Left ventricle myocardium inferior (tissue), 1 donor: ENCODE measurements at regions not wholly inside any gene's neighbourhood (a gene's known extent, or its start where the extent isn't known, plus 50 kb on each side); places are given as distances from the start of the nearest gene placed in this dataset.
A peak's percentile ranks its signal among the peaks of the same experiment; 100 is the strongest.

Source experiments
- DNase-seq: peaks from one replicate; pipeline ENCODE4 v3.0.0-alpha.2; 2020
- H3K27ac ChIP-seq: fragments of 200-600 bp; replicated peaks from 2 replicates; pipeline ENCODE4 v1.8.0; 2021
- H3K27me3 ChIP-seq: fragments of 200-600 bp; 2 replicates; pipeline ENCODE4 v1.8.0; 2021; ENCODE audit warnings: low read depth
- H3K36me3 ChIP-seq: fragments of 200-600 bp; 2 replicates; pipeline ENCODE4 v1.8.0; 2021
- H3K4me1 ChIP-seq: fragments of 200-600 bp; 2 replicates; pipeline ENCODE4 v1.8.0; 2021
- H3K4me3 ChIP-seq: fragments of 200-600 bp; 2 replicates; pipeline ENCODE4 v1.8.0; 2021; ENCODE audit warnings: mild to moderate bottlenecking, moderate library complexity
- H3K9me3 ChIP-seq: fragments of 200-600 bp; replicated peaks from 2 replicates; pipeline ENCODE4 v1.8.0; 2021
- CTCF ChIP-seq: fragments of 200-600 bp; IDR thresholded peaks from 2 replicates; pipeline ENCODE4 v1.8.0; 2021; ENCODE audit warnings: antibody characterized with exemption, mild to moderate bottlenecking, borderline replicate concordance
- intact Hi-C: fragments of 100-400 bp; cut with micrococcal nuclease; formaldehyde crosslinking; loops from one replicate; pipeline ENCODE4 v1.11.0; 2022
- donor health status: DM: no; HTN: yes; CAD: no; lungs with severe emphysema.

DNA sequence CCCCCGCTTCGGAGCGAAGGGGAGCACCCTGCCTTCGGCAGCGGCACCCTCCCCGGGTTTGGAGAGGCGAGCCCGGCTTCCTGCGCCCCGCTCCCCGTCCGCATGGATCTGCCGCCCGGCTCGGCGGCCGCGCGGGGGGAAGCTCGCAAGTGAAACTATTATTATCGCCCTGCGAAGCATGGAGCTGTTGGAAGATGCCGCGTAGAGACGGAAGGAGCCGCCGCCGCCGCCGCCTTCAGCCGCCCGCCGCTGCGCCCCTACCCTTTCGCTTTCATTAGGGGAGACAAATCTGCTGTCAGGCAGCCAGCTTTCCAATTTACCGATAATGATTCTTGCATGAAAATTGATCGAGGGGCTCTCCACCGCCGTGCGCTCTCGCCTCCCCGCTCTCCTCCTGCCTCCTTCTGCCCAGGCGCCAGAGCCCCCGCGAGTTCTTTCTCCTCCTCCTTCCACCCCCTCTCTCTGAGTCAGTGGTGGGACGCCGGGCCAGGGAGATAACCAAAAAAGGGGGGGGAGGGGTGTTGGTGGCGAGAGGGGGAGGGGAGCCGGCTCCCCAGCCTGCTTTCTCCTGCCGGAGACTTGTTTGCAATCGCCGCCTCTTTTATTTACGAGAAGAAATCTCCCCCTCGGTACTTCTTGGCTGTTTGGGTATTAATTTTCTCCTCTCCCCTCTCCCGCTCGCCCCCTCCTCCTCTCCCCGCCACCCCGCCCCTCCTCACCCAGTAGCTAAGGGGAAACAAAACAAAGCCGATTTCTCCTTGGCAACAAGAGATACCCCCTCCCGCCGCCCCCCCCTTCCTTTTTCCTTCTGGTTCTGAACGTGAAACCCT, 58.0 kb upstream of the GSE1 start:
- intact Hi-C loops, result no loop called here
- Histone ChIP-seq H3K27ac (peak overlapping the region; percentile 95), H3K27me3 (no peaks in the 10 kb centered on the region), H3K4me3 (peak overlapping the region; percentile 93), H3K9me3 (no peaks in the 10 kb centered on the region), H3K4me1 (peaks cover 80% of the 10 kb centered on the region), H3K36me3 (no peaks in the 10 kb centered on the region)
- peak; percentile 64 for DNase-seq
- no peak for TF ChIP-seq CTCF

GRCh38 chr16:85555719-85556455, 57.2 kb upstream of the GSE1 start:
- Histone ChIP-seq H3K4me1 (peaks cover 80% of the 10 kb centered on the region), H3K4me3 (peak overlapping the region; percentile 93), H3K36me3 (no peaks in the 10 kb centered on the region), H3K27me3 (no peaks in the 10 kb centered on the region), H3K27ac (peak overlapping the region; percentile 95), H3K9me3 (no peaks in the 10 kb centered on the region)
- intact Hi-C loops, result no loop called here
- no peak for DNase-seq
- TF ChIP-seq CTCF, result no peak

DNA sequence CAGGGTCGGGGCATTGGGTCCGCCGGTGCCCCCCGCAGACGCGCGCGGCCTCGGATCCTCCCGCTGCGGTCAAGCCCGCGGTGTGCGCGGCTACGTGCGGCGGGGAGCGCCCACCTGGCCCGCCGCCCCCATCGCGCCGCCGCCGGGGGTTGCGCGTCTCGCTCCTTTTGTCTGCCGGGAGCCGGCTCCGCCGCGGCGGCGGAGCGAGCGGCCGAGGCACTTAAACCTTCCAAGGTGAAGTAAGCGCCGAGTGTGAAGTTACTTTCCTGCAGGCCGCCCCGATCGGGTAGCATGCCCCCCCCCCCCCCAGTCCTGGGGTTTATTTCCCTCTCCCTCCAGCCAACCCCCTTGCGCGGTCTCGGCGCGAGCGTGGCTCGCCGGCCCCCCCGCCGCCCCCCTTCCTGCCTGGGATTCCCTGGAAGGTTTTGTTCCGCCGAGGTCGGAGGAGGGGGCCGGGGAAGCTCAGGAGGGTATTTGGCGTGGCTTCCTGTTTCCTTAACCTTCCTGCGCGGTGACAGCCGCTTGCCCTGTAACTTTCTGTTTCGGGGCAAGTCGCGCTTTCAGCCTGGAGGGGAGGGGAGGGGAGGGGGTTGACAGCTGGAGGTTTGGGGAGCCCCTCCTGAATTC, 56.6 kb upstream of the GSE1 start:
- no peaks in the 10 kb centered on the region for H3K9me3 ChIP-seq
- H3K27ac ChIP-seq, result peak overlapping the region; percentile 95
- H3K4me1 ChIP-seq, result peaks cover 83% of the 10 kb centered on the region
- no peak for DNase-seq
- intact Hi-C loops, result no loop called here
- no peaks in the 10 kb centered on the region for H3K27me3 ChIP-seq
- no peaks in the 10 kb centered on the region for H3K36me3 ChIP-seq
- TF ChIP-seq CTCF, result no peak
- peak overlapping the region; percentile 93 for H3K4me3 ChIP-seq

DNA sequence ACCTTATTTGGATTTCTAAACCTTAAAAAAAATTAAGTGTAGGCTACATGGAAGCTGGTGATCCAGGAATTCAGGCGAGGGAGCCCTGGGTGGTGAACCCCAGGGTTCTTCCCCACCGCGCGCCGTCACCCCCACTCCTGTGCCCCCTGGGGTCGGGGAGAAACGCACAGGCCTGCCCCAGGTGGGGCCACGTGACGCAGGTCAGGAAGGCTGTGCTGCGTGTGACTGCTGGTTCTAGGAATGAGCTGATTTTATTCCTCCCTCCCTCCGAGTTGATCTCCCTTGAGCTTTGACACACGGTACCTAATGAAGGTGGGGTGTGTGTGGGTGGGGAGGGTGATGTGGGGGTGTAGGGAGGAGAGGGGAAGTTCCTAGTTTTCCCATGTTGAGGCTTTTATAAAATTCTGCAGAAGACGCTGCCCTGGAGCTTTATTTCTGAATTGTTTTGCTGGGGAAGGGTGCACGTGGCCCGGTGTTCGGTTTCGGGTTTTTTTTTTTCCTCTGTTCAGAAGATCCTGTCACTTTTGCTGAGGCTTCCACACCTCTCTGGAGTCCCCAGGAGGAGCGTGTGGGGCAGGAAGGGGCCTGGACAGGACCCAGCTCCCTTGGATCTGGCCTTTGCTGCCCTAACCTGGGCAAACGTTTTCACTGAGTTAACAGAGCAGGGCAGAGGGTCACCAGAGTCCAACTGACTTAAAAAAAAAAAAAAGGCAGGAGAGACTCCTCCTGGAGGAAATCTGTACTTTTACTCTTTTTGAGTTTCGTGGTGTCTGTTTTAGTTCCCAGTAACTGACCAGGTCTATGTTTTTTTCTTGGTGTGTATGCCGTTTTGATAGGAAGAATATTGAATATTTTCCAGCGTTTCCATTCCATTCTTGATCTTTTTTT, 55.8 kb upstream of the GSE1 start:
- H3K9me3 ChIP-seq, result no peaks in the 10 kb centered on the region
- H3K27ac ChIP-seq, result peak overlapping the region; percentile 95
- no peak for TF ChIP-seq CTCF
- H3K4me3 ChIP-seq, result peak overlapping the region; percentile 93
- intact Hi-C loops, result no loop called here
- H3K36me3 ChIP-seq, result no peaks in the 10 kb centered on the region
- DNase-seq, result no peak
- peaks cover 88% of the 10 kb centered on the region for H3K4me1 ChIP-seq
- no peaks in the 10 kb centered on the region for H3K27me3 ChIP-seq
